ENCODE measurements at regions not wholly inside any gene's neighbourhood (a gene's known extent, or its start where the extent isn't known, plus 50 kb on each side); places are given as distances from the start of the nearest gene placed in this dataset.

DNA sequence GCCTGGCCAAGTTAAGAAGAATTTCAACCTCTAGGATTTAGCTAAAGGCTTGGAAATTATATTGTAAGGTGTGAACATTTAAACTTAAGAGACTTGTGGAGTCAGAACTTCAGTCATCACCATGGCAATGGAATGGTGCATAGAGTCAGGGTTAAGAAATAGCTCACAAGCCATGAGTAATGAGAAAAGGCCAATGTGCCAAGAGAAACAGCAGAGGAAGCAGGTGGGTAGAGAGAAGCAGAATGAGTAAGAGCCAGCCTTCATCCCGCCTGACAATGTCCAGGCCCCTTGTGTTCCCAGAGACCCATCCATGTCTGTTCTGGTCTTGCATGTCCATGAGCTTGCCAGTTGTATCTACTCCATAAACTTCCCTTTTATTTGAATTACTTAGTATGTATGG is 62.6 kb upstream of the TBX20 start:
- TF ChIP-seq, protein P1, sequence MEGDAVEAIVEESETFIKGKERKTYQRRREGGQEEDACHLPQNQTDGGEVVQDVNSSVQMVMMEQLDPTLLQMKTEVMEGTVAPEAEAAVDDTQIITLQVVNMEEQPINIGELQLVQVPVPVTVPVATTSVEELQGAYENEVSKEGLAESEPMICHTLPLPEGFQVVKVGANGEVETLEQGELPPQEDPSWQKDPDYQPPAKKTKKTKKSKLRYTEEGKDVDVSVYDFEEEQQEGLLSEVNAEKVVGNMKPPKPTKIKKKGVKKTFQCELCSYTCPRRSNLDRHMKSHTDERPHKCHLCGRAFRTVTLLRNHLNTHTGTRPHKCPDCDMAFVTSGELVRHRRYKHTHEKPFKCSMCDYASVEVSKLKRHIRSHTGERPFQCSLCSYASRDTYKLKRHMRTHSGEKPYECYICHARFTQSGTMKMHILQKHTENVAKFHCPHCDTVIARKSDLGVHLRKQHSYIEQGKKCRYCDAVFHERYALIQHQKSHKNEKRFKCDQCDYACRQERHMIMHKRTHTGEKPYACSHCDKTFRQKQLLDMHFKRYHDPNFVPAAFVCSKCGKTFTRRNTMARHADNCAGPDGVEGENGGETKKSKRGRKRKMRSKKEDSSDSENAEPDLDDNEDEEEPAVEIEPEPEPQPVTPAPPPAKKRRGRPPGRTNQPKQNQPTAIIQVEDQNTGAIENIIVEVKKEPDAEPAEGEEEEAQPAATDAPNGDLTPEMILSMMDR (conservative IDR thresholded peaks at IDR 0.05; ENCODE audit: low read depth, low read length): no peak
- DNase-seq (ENCODE audit: low read depth): no peak
- no peak overlapping the region for H3K4me3 ChIP-seq (ENCODE audit: low read depth, low read length)

DNA sequence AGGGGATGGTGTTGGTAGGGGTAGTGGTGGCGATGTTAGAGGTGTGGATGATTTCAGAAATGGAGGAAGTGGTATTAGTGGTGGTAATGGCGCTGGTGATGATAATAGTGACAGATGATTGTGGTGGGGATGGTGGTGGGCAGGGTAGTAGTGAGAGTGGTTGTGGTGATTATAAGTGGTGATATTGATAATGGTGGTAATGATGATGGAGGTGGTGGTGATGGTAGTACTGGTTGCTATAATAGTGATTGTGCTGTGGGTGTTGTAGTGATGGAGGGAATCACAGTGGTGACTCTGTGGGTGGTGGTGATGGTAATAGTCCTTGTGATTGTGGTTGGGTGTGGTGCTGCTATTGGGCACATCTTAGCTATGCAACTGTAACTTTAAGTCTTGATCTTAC is 61.6 kb upstream of the TBX20 start:
- TF ChIP-seq, protein P1 (conservative IDR thresholded peaks at IDR 0.05; ENCODE audit: low read depth, low read length): no peak
- DNase-seq (ENCODE audit: low read depth): no peak
- H3K4me3 ChIP-seq (ENCODE audit: low read depth, low read length): no peak overlapping the region

DNA sequence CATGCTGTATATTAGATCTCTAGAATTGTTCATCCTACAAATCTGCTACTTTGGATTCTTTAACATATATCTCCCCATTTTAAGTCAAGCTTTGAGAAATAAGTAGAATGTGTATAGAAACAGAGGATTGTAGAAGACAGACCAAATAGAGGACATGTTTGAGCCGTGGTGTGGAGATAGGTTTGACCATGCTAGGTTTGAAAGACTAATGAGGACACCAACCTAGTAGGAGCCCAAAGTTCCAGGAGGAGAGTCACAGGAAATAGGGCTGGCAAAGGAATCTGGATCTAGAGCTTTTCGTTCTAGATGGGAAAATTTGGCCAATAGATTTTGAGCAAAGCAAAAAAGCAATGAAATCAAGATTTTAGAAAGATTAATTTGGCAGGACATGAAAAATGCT is 60.5 kb upstream of the TBX20 start:
- no peak for DNase-seq (ENCODE audit: low read depth)
- no peak overlapping the region for H3K4me3 ChIP-seq (ENCODE audit: low read depth, low read length)
- TF ChIP-seq, protein P1 (conservative IDR thresholded peaks at IDR 0.05; ENCODE audit: low read depth, low read length): no peak

DNA sequence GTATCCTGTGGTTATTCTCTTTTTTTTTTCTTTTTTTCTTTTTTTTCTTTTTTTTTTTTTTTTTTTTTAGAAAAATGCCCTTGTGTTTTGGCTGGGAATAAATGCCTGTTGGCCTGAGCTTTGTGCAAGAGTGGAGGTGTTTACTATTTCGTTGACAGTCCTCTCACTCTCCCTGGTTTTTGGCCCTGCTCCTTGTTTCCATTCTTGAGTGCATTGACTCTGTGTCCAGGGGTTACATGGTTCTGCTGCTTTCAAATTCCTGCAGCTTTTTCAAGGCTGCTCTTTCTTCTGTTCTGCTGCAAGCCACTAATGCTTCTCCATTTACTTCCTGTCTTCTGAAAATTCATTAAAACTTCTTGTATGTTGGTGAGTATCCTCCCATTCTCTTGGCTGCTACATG is 59.7 kb upstream of the TBX20 start:
- no peak overlapping the region for H3K4me3 ChIP-seq (ENCODE audit: low read depth, low read length)
- DNase-seq (ENCODE audit: low read depth): no peak
- TF ChIP-seq, protein P1 (conservative IDR thresholded peaks at IDR 0.05; ENCODE audit: low read depth, low read length): no peak
